Globus pallidus (tissue), 1 donor: ENCODE measurements at regions not wholly inside any gene's neighbourhood (a gene's known extent, or its start where the extent isn't known, plus 50 kb on each side); places are given as distances from the start of the nearest gene placed in this dataset.
"Not testable (repeated sequence)": the region's sequence is repeated elsewhere in the genome, so short reads cannot be mapped to it uniquely, and the experiment has no call there.

Source experiments
- DNase-seq: peaks from one replicate; pipeline ENCODE4 v3.0.0-alpha.2; 2015; ENCODE audit warnings: low spot score

GRCh38 chr1:38667626-38668025, 191.9 kb downstream of the RRAGC start:
- no peak for DNase-seq

GRCh38 chr1:38662126-38662525, 197.4 kb downstream of the RRAGC start:
- peak; percentile 11 for DNase-seq

- DNase-seq, result no peak
These were observed 200.7 kb downstream of the RRAGC start for GRCh38 chr1:38658883-38659282.

GRCh38 chr1:38657873-38658272, 201.7 kb downstream of the RRAGC start:
- DNase-seq, result no peak

- DNase-seq, result no peak
These were observed 202.2 kb downstream of the RRAGC start for GRCh38 chr1:38657207-38657840.

GRCh38 chr1:38656726-38657125, 202.8 kb downstream of the RRAGC start:
- DNase-seq, result no peak

- no peak for DNase-seq
These were observed 207.4 kb downstream of the RRAGC start for GRCh38 chr1:38652217-38652616.

- DNase-seq, result no peak
These were observed 207.9 kb downstream of the RRAGC start for GRCh38 chr1:38651669-38652068.

GRCh38 chr1:38648417-38648816, 211.2 kb downstream of the RRAGC start:
- no peak for DNase-seq

GRCh38 chr1:38647341-38647740, 212.2 kb downstream of the RRAGC start:
- DNase-seq, result not testable (repeated sequence)

- DNase-seq, result no peak
These were observed 215.5 kb downstream of the RRAGC start for GRCh38 chr1:38644092-38644491.

- DNase-seq, result no peak
These were observed 217.9 kb downstream of the RRAGC start for GRCh38 chr1:38641661-38642060.

- DNase-seq, result no peak
These were observed 219.2 kb downstream of the RRAGC start for GRCh38 chr1:38640371-38640770.

- DNase-seq, result no peak
These were observed 231.3 kb downstream of the RRAGC start for GRCh38 chr1:38628241-38628640.

- no peak for DNase-seq
These were observed 233.6 kb downstream of the RRAGC start for GRCh38 chr1:38625939-38626338.

- DNase-seq, result no peak
These were observed 235.1 kb downstream of the RRAGC start for GRCh38 chr1:38624336-38625039.

- no peak for DNase-seq
These were observed 236.0 kb downstream of the RRAGC start for GRCh38 chr1:38623529-38623928.

- no peak for DNase-seq
These were observed 237.4 kb downstream of the RRAGC start for GRCh38 chr1:38622197-38622596.

- DNase-seq, result no peak
These were observed 242.7 kb downstream of the RRAGC start for GRCh38 chr1:38616846-38617245.

GRCh38 chr1:38615680-38616079, 243.9 kb downstream of the RRAGC start:
- no peak for DNase-seq

- no peak for DNase-seq
These were observed 244.7 kb downstream of the RRAGC start for GRCh38 chr1:38614861-38615260.

- no peak for DNase-seq
These were observed 245.6 kb downstream of the RRAGC start for GRCh38 chr1:38613996-38614395.

- DNase-seq, result no peak
These were observed 246.6 kb downstream of the RRAGC start for GRCh38 chr1:38612951-38613350.

- no peak for DNase-seq
These were observed 247.8 kb downstream of the RRAGC start for GRCh38 chr1:38611664-38612211.
